HG02885 (cell line): ENCODE measurements at regions not wholly inside any gene's neighbourhood (a gene's known extent, or its start where the extent isn't known, plus 50 kb on each side); places are given as distances from the start of the nearest gene placed in this dataset.

Experiments
- ATAC-seq: cut with Tn5 transposase; IDR thresholded peaks from one replicate; pipeline ENCODE4 v1.9.1; 2021; ENCODE audit warnings: mild to moderate bottlenecking; ENCODE audit not compliant: unreplicated experiment, poor library complexity

DNA sequence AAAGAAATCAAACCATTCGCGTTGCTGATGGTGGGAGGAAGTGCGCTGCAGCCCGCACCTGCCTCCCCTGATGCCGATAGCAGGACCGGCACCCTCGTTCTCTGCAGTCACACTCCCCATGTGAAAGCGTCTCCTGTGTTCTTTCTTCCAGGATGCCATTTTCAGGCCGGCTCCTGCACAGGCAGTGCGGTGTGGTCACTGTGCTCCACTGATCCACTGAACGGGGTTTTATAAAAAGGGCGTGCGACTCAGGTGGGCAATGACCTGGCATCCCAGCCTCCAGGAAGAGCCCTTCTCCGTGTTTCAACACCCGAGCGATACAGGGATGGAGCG is 88.3 kb upstream of the SNTG2 start:
- no peak for ATAC-seq

- no peak for ATAC-seq
Measured at GRCh38 chr2:861655-862354, 88.8 kb upstream of the SNTG2 start.

- ATAC-seq = no peak
Measured at GRCh38 chr2:860259-860855, 90.3 kb upstream of the SNTG2 start.

DNA sequence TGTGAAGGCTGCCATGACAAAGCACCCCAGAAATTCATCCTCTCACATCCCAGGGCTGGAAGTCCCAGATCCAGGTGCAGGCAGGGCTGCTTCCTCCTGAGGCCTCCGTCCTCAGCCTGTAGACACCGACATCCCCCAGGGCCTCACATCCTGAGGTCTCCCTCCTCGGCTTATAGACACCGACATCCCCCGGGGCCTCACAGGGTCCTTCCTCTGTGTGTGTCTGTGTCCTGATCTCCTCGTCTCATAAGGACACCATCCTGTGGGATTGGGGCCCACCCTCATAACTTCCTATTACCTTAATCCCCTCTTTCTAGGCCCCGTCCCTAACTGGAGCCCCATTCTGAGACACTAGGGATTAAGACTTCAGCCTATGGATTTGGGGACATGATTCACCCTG is 92.0 kb upstream of the SNTG2 start:
- ATAC-seq = no peak

GRCh38 chr2:857937-858336 is 92.7 kb upstream of the SNTG2 start:
- ATAC-seq = no peak

DNA sequence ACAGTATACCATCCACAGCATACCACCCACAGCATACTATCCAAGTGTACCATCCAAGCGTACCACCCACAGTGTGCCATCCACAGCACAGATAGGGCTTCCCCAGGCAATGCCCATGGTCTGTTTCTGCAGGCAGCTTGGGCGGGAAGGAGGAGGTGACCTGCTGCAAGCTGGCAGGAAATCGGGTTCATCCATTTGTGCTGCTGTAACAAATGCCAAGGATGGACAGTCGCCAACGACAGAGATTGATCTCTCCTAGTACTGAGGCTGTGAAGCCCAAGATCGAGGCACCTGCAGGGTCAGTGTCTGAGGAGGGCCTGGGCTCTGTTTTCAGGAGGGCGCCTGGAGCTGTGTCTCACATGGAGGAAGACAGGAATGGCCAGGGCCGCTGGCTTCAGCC is 93.6 kb upstream of the SNTG2 start:
- ATAC-seq = no peak

GRCh38 chr2:856456-856855 is 94.2 kb upstream of the SNTG2 start:
- no peak for ATAC-seq

GRCh38 chr2:856041-856440 is 94.6 kb upstream of the SNTG2 start:
- no peak for ATAC-seq

DNA sequence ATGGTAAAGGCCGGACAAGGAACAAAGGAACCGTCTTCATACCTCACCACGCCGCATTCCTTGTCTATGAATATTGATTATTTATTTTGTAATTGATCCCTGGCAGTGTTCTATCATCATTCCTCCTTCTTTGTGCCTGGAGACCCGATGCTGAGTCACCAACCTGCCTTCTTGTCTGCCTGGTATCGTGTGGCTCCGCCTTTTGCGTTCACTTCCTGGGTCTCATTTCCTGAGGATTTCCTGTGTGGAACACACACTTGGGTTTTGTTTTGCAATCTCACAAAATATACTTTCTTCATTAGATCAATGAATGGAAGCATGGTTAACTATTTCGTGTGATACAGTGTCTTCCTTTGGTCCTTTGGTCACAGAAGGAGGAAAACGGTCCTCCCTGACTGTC is 95.5 kb upstream of the SNTG2 start:
- no peak for ATAC-seq

- peak; percentile 63 for ATAC-seq
Measured at GRCh38 chr2:854460-854859, 96.2 kb upstream of the SNTG2 start.

- ATAC-seq = no peak
Measured at GRCh38 chr2:853203-853870, 97.3 kb upstream of the SNTG2 start.

DNA sequence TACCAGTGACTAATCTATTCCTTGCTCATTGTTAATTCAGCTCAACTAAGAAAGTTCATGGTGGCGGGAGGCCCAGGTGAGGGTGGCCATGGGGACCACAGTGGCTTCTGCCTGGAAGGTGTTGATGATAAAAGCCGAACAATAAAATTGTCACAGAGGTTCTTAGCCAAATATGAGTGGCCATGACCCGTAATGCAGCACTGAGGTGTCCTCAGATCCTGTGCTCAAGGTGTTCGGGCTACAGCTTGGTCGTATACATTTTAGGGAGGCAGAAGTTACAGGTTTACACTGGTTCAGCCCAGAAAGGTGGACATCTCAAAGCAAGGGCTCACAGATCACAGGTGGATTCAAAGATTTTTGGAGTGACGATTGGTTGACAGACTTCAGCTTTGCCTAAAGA is 98.5 kb upstream of the SNTG2 start:
- no peak for ATAC-seq

DNA sequence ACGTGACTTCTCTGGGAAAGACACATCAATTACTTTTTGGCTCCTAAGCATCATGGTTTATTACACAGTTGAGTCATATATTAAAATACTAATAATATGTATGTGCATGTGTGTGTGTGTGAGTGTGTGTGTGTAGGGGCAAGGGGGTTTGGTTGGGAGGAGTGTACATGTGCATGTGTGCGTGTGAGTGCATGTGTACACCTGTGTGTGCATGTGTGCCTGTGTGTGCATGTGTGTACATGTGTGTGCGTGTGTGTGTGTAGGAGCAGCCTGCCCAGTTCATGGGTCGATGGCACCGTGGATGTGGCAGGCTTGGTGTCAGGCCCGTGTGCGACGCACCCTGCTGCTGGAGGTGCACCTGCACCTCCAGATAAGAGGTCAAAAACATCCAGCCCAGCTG is 99.0 kb upstream of the SNTG2 start:
- ATAC-seq = no peak

DNA sequence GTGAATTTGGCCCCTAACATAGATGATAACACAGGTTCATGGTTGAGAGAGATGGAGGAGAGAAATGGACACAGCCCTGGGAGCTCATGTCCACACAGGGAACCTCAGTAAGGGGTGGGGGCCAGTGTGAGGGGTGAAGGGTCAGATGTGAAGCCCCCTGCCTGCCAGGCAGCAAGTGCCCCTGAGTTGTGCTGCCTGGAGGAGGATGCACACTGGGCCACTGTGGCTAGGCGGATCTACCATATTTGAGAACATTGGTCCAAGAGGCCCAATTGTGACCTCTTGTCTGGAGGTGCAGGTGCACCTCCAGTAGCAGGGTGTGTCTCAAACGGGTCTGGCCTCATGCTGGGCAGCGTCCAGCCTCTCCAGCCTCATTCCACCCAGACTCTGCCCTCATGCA is 99.6 kb upstream of the SNTG2 start:
- ATAC-seq = no peak

DNA sequence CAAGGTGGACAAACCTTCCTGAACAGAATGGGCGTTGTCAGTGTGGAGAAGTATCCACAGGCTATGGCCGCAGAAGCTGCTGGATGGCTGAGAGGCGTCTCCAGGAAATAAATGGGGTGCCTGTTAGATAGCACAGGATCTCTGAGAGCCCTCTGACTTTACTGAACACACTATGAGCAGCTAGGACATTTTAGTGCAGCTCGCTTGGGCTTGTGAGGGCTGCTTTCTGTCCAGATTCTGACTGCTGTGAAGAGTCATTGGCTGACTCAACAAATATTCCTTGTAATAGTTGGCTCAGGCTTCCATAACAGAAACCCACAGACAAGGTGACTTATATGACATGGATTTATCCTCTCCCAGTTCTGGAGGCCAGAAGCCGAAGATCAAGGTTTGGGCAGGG is 100.2 kb upstream of the SNTG2 start:
- no peak for ATAC-seq

- no peak for ATAC-seq
Measured at GRCh38 chr2:848099-848498, 102.5 kb upstream of the SNTG2 start.

DNA sequence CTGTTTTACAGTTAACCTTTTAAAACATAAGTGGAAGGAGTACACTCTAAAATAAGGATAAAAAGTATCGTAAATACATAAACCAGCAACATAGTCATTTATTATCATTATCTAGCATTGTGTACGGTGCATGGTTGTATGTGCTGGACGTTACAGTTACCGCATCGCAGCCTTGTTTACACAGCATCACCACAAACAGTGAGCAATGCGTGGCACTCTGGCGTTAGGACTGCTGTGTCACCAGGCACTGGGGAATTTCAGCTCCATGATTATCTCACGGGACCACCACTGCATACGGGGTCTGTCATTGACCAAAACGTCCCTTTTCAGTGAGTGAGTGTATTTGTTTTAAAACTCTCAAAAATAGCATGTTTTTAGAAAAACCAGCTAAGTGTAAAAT is 103.0 kb upstream of the SNTG2 start:
- ATAC-seq = no peak

DNA sequence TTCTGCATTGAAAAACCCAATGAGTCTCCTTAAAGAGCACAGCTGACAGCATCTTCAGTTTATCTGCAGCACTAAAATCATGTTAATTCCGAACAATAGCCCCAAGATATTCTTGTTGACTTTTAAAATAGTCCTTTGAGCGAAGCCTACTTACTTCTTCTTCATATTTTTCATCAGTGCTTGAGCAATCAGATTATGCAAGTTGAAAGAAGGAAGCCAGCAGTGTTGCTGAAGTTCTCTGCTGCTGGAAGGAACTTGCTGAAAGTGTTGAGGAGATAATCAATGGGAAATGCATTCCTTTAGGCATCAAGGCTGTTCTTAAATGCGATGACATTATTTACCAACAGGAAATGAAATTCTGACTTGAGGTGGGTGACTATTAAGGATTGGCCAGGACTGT is 105.9 kb upstream of the SNTG2 start:
- no peak for ATAC-seq

GRCh38 chr2:842151-842803 is 108.4 kb upstream of the SNTG2 start:
- ATAC-seq = no peak

DNA sequence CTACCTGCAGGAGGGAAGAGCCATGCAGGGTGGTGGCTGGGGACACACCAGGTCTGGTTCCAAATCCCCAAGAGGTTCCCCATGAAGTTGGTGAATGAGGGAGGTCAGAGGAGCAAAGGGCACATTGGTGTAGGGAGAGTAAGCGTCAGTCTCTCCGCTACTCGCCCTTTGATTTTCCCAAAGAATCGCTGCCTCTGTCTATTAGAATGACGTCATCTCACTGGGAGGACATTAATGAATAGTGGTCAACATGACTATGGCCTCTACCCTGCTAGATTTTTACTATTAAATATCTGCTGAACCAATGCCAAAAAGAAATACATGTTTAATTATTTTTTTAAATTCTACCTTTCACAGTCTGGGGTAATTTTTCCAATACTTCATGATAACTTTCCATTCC is 109.6 kb upstream of the SNTG2 start:
- no peak for ATAC-seq

GRCh38 chr2:834233-834632 is 116.4 kb upstream of the SNTG2 start:
- ATAC-seq = no peak

DNA sequence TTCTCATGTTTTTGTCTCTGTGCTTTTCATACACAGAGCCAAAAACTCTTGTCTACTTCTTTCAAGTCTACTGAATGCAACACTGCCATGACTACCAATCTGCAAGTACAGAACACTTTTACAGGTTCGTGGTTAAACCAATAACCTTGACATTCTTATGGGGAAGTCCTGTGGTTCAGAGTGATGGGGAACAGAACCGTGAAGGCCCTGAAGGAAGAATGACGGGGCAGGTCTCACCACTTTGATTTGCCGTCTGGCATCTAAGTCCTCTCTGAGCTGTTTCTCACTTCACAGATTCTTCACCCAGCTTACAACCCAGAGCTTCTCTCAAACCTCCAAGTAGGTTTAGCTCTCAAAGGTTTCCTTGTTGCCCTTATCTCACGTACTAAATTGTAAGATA is 117.5 kb upstream of the SNTG2 start:
- ATAC-seq = no peak
